GF-D8 (cell line): ENCODE measurements at regions not wholly inside any gene's neighbourhood (a gene's known extent, or its start where the extent isn't known, plus 50 kb on each side); places are given as distances from the start of the nearest gene placed in this dataset.
"Not testable (repeated sequence)": the region's sequence is repeated elsewhere in the genome, so short reads cannot be mapped to it uniquely, and the experiment has no call there.

Experiments used
- DNase-seq: peaks from one replicate; lab custom pipeline; 2025; lab: John Stamatoyannopoulos, UW

DNA sequence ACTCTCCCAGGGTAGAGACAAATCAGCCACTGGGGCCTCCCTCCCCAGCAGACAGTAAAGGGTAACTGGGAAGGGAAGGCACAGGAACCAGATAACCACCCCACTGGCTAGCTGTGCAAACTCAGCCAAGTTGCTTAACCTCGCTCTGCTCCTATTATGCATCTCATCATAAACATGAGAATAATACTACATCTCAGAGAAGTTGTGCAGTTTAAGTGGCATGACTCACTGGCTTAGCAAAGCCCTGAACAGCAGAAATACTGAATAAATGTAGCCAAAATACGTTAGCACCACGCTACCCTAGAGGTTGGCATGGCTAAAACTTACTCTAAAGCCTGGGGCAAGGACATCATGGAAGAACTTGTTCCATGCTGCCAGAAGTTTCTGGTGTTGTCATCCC, 128.1 kb upstream of the ANK3 start:
- DNase-seq = no peak

DNA sequence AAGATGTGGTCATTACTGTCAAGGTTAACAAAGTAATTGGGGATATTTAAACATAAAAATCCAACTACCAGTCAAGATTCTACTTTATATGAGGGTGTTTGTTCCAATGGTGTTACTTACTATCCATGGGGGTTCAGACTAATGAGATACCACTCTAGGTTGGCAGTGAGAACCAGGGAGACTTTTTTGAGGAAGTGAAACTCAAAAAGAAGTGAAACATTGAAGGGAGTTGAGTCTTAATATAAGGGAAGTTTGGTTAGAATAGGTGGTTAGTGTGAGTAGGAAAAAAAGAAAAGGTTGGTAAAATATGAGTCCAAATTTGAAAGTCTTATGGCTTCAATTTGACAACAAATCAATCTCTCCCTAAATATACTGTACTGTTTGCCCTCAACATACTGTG, 123.6 kb upstream of the ANK3 start:
- DNase-seq = no peak

DNA sequence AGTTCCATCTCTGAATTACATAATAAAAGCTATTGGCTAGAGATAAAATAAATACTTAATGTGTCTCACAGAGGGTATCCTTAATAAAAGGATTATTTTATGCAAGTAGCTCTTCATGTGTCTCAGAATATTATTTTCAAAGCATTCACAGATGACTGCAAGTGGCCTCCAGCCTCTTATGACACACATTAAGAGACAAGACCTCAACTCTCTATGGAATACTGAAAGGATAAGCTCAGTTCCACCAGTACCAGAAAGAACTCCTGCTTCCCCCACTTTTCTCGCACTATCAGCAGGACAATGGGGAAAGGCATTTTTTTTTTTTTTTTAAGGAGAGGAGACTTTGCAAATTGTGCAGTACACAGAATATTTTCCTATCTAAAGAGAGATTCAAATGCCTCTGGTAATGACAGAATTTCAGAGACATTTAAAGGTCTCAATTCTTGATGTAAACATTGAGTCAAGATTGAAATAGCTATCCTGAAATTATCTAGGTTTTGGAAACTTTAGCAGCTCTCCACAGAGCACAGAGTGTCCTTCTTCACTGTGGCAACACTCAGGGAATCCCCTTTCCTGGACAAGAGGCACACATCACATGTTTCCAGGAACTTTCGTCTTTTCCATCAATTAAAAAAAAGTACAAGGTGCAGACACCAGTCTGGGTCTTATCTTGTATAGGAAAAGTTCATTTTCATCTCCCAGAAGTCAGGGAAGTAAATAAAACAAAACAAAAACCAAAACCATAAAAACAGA, 122.0 kb upstream of the ANK3 start:
- no peak for DNase-seq

- no peak for DNase-seq
These were observed 119.2 kb upstream of the ANK3 start for GRCh38 chr10:60508831-60509230.

DNA sequence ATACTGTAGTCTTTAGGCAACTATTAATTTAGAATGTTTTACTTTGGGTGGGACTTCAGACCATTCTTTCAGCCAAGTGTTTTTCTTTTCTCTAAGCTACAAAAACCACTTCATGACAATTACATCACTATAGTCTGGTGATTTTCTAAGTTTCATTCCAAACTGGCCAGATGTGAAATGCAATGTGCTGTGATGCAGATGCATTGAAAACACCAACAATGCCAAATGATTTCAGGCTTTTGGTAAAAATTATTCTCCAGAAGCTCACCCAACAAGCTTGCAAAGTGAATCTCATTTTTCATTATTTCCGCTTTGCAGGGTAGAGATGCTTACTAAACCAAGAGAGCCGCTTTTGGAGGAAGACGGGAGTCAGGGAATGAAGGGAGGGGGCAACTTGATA, 118.4 kb upstream of the ANK3 start:
- DNase-seq = no peak

- no peak for DNase-seq
These were observed 112.9 kb upstream of the ANK3 start for GRCh38 chr10:60502621-60503020.

DNA sequence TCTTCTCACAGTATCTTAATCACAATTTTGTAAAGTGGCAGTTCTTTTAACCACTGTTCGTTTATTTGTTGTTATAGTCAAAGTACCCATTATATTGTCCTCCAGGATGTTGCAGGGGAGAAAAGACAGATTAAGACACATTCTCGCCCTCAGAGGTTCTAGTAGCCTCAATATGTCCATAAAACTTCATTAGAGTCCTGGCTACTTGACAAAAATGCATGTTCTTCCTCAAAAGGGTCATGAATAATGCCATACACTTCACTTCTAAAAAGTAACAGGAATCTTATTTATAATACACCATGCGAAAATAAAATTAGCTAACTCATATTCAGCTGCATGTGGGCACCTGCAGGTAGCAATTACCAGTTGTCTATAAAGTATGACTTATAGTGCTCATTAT, 109.3 kb upstream of the ANK3 start:
- no peak for DNase-seq

- no peak for DNase-seq
These were observed 107.7 kb upstream of the ANK3 start for GRCh38 chr10:60497364-60497763.

DNA sequence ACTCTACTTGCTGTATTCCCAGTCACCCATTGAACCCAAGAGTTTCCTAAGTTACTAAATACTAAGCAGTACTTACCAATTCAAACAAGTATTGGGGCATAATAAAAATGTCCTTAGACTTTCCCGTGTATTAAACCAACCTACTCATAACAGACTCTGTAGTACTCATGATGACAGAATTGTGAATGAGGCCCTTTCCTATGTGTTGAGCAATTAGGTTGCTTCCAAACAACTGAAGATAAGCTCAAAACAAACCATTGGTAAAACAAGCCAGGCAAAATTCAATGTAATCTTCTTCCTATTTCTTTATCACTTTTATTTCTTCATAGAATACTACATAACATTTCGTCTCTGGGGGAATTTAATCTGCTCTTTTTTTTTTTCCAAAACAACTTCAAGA, 106.5 kb upstream of the ANK3 start:
- no peak for DNase-seq

DNA sequence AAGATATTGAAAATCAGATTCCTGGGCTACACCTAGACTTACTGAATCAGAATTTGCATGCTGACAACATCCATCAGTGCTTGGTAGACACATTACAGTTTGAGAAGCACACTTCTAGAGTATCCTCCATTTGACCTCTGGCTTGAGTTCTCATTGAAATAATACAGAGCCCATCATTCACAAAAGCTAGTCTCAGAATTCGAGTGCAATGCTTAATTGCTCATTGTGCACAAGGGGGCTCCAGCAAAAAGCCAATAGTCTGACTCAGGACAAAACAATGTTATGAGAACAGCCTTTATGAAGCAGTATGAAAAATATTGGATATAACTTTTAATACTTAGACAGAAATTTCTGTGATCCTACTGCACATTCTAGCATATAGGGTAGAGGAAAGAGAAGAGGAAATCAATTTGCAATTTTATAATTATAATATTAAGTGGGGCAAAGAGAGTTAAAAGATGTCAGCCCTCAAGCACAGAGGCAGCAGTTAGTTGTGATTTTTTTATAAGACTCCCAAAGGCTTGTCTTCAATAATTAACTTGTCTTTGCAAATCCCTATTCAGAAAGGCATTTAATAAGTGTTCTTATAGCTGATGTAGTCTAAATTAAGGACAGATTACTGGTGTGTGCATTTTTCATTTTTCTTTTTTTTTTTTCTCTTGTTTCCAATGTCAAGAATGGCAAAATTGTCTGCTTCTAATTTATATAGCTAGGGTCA, 105.8 kb upstream of the ANK3 start:
- DNase-seq = no peak

- no peak for DNase-seq
These were observed 105.1 kb upstream of the ANK3 start for GRCh38 chr10:60494774-60495173.

DNA sequence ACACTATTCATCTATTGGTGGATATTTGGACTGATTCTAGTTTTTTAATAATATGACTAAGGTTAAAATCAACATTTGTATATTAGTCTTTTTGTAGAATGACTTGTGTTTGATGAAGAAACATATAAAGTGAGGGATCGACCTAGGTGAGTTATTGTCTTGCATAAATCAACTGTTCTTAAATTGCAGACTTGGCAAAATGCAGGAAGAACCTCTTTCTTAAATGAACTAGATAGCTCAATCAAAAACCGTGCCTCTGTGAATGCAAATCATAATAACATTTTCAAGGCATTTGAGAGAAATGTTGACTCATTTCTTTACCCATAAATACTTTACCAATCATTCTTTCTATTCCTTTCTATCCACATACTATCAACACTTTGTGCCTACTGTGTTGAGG, 101.5 kb upstream of the ANK3 start:
- DNase-seq = no peak

DNA sequence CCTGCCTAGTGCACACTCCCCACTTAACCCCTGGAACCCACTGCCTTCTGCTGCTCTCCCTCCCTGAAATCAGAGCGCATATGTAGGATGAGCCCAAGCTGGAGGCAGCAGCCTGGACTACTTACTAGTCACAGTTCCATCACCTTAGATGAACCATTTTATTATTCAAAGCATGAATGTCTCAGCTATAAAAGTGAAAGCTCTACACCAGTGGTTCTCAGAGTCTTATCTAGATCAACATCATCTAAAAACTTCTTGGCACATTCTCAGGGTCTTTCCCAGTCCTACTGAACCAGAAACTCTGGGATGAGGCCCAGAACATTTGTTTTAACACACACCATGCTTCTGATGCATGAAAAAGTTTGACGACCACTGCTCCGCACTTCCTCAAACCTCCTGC, 100.3 kb upstream of the ANK3 start:
- DNase-seq = no peak

DNA sequence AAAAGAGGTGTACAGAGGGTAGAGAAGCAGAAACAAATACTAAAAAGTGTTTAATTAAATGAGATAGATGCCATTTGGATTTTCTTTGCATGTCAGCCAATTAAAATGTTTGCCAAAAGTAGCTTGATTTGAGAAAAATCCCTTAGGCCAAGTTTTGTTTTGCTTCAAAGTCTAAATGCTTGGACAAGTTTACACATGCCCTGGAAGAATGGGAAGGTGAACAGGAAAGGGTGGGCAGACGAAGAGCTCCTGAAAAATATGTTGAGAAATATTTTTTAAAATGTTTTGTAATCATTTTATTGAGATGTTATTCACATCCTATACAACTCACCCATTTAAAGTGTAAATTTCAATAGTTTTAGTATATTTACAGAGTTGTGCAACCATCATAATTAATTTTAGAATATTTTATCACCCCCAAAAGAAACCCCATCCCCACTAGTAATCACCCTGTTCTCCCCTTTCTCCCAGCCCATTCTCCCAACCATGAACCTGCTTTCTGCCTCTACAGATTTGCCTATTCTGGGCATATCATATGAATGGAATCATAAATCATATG, 98.5 kb upstream of the ANK3 start:
- DNase-seq = no peak

DNA sequence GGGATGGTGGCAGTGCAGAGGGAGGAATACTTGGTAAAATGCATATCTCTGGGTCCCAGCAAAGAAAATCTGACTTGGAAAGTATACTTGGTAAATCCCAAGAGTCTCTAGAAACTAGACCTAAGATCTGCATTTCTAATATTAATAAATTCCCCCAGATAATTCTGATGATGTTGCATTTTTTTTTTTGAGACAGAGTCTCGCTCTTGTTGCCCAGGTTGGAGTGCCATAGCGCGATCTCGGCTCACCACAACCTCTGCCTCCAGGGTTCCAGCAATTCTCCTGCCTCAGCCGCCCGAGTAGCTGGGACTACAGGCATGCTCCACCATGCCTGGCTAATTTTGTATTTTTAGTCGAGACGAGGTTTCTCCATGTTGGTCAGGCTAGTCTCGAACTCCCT, 97.9 kb upstream of the ANK3 start:
- no peak for DNase-seq

- DNase-seq = no peak
These were observed 95.3 kb upstream of the ANK3 start for GRCh38 chr10:60485025-60485424.

- DNase-seq = no peak
These were observed 91.3 kb upstream of the ANK3 start for GRCh38 chr10:60480865-60481563.

DNA sequence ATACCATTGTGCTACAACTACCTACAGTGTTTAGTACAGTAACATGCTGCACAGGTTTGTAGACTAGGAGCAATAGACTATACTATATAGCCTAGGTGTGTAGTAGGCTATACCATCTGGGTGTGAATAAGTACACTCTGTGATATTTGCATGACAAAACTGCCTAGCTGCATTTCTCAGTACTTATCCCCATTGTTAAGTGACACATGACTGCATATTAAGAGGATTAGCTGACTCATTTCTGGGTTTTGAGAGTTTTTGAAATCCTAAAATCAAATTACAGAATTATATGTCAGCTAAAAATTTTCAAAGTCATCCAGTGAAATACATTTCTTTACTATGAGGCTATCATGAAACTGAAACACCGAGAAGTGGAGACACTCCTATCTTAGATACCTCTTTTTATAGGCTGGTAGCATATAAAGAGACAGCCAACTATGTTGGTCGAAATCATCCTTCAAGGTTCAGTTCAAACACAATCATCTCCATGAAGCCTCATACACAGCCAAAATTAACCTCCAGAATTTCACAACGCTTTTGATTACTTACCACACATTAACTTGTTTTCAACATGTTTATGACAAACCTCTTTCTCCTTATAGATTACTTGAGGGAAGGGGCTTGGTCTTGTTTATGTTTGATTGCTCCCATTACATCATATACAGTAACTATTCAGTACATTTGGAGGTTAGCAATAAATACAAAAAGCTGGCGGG, 89.8 kb upstream of the ANK3 start:
- no peak for DNase-seq

GRCh38 chr10:60476451-60476850, 86.8 kb upstream of the ANK3 start:
- DNase-seq = no peak

GRCh38 chr10:60473557-60473956, 83.9 kb upstream of the ANK3 start:
- no peak for DNase-seq

DNA sequence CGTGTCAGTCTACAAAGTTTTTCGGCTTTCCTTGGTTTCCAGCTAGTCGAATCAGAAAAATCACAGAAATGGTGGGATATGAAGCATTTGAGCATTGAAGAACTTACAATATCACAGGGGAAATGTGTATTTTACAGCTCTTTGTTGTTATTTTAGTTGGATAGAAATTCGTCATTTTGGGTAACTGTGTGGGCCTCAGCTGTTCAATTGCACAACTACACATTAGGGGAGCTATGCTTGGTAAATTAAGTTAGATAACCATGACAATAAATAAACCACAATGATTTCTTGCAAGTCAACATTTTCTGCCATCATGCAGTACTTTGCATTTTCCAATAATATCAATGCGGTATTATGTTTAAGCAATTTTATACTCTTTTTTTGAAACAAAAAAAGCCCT, 80.4 kb upstream of the ANK3 start:
- DNase-seq = no peak

DNA sequence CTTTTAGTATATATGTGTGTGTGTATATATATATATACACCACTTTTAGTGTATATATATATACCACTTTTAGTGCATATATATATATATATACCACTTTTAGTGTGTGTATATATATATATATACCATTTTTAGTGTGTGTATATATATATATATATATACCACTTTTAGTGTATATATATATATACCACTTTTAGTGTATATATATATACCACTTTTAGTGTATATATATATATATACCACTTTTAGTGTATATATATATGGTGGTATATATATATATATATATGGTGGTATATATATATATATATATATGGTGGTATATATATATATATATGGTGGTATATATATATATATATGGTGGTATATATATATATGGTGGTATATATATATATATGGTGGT, 79.5 kb upstream of the ANK3 start:
- DNase-seq = not testable (repeated sequence)
